ENCODE measurements at regions not wholly inside any gene's neighbourhood (a gene's known extent, or its start where the extent isn't known, plus 50 kb on each side); places are given as distances from the start of the nearest gene placed in this dataset.
"Not testable (repeated sequence)": the region's sequence is repeated elsewhere in the genome, so short reads cannot be mapped to it uniquely, and the experiment has no call there.

DNA sequence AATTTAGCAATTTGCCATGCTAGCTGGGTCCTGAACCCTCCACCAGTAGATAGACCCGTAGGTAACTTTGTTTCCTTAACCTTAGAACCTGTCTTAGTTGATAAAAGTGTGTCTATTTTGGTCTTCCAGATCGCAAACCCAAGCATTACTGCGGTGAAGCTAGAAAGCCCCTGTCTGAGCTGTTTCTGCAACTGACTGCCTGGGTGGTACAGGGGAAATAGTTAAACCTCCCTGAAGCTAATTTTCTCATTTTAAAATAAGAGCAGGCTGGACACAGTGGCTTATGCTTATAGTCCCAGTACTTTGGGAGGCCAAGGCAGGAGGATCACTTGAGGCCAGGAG, 67.9 kb upstream of the EPCAM start:
- TF ChIP-seq POLR2A (IDR thresholded peaks at IDR 0.05; ENCODE audit: low read depth, low read length), result no peak

DNA sequence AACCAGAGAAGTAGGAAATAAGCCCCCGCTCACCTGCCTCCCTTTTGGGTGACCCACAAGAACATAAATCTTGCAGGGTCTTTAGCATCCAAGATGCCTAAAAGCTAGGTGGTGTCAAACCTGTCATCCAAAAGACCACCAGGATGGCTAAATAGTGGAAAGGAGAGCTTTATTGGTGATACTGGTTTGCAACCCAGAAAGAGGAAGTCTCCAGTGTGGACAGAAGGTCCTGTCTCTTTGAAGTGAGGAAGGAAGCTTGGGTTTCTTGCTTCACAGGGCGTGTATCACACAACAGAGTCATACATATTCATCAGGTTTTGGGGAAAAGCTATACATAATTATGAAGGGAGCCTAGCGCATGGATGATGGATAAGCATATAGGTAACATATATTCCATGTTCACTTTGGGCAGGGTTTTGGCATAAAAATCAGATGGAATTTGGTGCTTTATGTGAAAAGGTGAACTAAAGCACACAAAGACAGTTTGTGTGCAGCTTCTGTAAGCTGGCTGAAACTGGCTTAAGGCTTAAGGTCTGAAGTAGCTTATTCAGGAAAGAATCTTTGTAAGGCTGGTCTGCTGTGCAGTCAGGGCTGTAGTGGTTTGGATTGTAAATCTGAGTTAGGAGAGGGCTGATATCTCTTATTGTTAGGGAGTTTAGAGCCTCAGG, 68.4 kb upstream of the EPCAM start:
- DNase-seq (ENCODE audit: insufficient read length, low spot score) (no peak), FAIRE-seq (no peak)
- TF ChIP-seq POLR2A (IDR thresholded peaks at IDR 0.05; ENCODE audit: low read depth, low read length), result no peak

More for the DNA sequence above, 67.9 kb upstream of the EPCAM start:
- FAIRE-seq (no peak), DNase-seq (ENCODE audit: insufficient read length, low spot score) (no peak)

DNA sequence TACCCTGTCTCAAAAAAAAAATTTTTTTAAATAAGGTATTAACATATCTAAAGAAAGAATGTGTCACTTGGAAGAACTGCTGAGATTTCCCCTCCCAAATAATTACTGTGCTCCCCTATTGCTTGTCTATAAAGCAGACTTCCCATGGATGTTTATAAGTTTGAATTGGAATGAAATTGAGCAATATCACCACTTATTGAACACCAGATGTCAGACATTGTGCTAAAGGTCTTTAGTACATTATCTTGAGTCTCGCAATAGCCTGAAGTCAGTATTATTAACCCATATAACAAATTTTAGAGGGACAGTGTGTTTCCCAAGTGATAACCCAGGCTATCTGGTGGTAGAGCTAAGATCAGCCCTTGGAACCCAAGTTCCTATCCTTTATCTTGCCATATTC, 69.0 kb upstream of the EPCAM start:
- FAIRE-seq, result no peak
- TF ChIP-seq POLR2A (IDR thresholded peaks at IDR 0.05; ENCODE audit: low read depth, low read length), result no peak
- no peak for DNase-seq (ENCODE audit: insufficient read length, low spot score)

DNA sequence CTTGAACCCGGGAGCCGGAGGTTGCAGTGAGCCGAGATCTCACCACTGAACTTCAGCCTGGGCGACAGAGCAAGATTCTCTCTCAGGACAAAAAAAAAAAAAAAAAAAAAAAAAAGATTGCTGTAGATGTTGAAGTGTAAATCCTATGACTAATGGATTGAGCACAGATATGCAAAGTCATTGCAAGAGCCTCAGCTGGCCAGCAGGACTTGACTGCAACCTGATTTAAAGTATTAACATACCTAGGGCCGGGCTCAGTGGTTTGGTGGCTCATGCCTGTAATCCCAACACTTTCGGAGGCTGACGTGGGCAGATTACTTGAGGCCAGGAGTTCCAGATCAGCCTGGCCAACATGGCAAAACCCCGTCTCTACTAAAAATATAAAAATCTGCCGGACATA, 69.6 kb upstream of the EPCAM start:
- no peak for TF ChIP-seq POLR2A (IDR thresholded peaks at IDR 0.05; ENCODE audit: low read depth, low read length)
- DNase-seq (ENCODE audit: insufficient read length, low spot score), result no peak
- no peak for FAIRE-seq

DNA sequence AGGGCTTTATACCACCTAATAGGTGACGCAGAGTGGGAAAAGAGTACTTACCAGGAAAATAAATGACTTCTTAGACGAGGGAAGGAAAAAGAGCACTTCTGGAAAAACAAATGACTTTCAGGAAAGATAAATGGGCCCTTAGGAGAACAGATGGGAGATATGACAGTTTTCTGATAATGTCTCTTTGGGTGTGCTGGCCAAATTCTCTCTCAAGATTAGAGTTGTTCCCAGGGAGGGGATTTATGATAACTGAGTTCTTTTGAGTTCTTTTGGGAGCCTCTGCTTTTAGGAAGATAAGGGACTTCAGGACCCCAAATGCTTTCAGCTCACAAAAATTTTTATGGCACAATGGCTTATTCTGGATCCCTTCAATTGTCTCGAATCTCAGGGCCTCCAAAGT, 70.3 kb upstream of the EPCAM start:
- FAIRE-seq (no peak), DNase-seq (ENCODE audit: insufficient read length, low spot score) (no peak)
- TF ChIP-seq POLR2A (IDR thresholded peaks at IDR 0.05; ENCODE audit: low read depth, low read length), result no peak

DNA sequence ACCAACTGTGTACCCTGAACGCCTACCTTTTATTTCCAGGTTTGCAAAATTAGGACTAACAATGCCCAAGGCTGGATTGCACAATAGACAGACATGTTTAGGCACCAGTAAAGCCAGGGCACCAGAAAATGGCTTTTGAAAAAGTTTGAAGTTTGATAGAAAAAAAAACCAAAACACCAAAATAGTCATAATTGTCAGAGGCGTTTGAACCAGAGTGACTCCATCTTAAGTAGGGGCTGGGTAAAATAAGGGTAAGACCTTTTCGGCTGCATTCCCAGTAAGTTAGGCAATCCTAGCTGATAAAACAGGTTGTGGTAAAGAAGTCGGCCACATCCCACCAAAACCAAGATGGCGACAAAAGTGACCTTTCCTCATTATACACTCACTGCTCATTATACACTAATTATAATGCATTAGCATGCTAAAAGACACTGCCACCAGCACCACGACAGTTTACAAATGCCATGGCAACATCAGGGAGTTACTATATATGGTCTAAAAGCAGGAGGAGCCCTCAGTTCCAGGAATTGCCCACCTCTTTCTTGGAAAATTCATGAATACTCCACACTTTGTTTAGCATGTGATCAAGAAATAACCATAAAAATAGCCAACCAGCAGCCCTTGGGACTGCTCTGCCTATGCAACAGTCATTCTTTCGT, 71.2 kb upstream of the EPCAM start:
- TF ChIP-seq POLR2A (IDR thresholded peaks at IDR 0.05; ENCODE audit: low read depth, low read length), result no peak

DNA sequence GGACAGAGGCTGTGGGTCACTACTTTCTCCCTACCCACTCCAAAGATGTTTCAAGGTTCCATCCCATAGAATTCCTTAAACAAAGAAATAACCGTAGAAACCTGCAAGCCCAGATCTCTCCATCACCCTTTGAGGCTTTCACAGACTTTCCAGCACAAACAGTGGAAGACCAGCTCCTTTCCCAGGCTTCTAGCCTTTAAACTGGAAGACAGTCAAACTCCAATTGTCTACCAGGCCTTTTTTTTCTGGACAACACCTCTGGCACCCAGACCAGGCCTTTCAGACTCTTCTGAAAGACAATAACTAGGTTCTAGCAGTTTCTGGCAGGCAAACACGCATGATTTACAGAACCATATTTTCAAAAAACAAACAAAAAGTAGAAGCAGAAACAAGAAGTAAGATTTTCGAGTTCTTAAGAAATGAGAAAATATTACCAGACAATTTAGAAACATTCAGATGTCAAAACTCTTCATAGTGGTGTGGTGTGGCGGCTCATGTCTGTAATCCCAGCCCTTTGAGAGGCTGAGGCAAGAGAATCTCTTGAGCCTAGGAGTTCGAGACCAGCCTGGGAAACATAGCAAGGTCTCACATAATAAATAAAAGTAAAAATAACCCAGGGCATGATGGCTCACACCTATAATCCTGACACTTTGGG, 73.0 kb upstream of the EPCAM start:
- TF ChIP-seq POLR2A (IDR thresholded peaks at IDR 0.05; ENCODE audit: low read depth, low read length), result no peak
- DNase-seq (ENCODE audit: insufficient read length, low spot score) (no peak), FAIRE-seq (no peak)

More for the DNA sequence above, 71.2 kb upstream of the EPCAM start:
- no peak for FAIRE-seq
- no peak for DNase-seq (ENCODE audit: insufficient read length, low spot score)

DNA sequence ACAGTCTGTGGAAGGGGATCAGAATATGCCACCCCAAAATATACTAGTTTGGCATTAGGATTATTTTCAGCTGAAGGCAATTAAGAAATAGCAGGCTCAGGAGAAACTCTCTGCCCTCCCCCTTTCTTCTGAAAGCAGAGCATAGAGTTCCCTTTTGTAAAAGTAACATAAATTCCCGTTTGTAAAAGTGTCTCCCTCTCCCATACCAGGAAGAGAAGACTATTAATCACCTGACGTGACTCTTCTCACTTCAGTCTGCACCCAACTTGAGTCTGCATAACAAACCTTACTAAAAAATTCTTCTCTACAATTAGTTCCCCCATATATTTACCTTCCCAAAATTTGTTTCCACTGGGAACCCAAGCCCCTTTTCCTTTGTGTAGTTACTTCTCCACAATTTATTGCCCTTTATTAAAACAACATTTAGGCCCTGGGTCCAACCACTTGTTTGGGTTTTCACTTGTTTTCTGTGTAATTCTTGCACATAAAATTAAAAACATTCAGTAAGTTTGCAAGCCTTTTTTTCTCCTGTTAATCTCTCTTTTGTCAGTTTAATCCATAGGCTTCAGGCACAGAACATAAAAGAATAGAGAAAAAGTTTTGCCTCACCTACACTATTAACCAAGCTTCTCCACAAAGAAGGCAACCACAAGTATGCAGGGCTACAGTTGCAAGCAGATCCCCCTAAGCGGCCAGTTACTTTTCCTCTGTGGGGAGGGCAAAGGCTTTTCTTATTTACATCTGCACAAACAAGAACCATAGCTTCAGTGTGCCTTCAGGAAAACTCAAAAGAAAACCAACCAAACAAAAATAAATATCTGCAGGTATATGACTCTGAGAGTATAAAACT, 73.8 kb upstream of the EPCAM start:
- DNase-seq (ENCODE audit: insufficient read length, low spot score) (no peak), FAIRE-seq (no peak)
- TF ChIP-seq POLR2A (IDR thresholded peaks at IDR 0.05; ENCODE audit: low read depth, low read length), result no peak

DNA sequence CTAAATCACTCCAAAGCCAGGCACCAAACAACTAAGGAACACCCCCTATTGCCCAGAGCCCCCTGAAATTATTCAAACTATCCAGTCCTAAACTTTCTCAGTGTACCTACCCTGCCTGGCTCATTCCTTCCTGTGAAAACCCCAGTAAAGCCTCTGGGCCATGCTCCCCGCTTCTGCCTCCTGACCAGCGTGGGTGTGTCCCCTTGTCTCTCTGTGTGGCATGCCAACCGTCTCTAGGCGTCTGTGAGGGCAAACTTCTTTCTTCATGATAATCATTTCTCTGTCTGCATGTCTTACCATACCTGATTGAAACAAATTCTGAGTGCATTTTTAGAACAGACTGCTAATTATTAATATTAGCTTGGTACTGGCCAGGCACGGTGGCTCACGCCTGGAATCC, 75.1 kb upstream of the EPCAM start:
- no peak for TF ChIP-seq POLR2A (IDR thresholded peaks at IDR 0.05; ENCODE audit: low read depth, low read length)
- FAIRE-seq (no peak), DNase-seq (ENCODE audit: insufficient read length, low spot score) (no peak)

DNA sequence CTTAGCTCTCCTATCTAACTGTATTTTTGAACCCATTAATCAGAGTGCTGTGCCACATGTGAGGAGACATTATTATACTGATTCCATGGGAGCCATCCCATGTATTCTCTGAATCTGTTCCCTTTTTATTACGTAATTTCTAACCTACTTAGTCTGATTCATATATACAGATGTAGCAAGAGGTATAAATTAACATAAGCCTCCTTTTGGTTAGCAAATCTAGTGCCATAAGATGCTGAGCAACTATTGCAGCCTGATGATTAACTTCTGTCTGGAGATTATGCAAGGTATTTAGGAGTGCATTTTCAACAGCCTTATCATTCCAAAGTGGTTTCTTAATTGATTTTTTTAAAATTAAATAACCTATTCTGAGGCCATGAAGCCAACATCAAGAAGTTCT, 80.2 kb upstream of the EPCAM start:
- FAIRE-seq (no peak), DNase-seq (ENCODE audit: insufficient read length, low spot score) (no peak)
- no peak for TF ChIP-seq POLR2A (IDR thresholded peaks at IDR 0.05; ENCODE audit: low read depth, low read length)

DNA sequence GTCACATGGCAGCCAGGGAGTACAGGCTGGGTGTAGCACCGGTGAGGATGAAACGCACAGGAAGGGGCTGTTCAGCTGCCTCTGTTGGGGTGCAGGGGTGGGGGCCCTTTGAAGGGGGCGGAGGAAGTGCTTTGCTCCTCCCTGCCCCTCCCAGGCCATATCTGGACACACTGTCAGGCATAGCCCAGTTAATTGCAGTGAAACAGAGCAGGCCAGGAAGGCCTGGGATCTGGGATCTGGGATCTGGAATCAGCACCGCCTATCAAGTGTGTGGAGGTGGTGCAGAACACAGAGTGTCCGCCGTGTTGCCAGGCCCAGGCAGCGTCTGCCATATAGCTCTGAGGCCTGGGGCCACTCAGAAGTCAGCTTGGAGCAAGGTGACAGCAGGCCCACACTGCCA, 85.5 kb upstream of the EPCAM start:
- no peak for TF ChIP-seq POLR2A (IDR thresholded peaks at IDR 0.05; ENCODE audit: low read depth, low read length)
- FAIRE-seq (no peak), DNase-seq (ENCODE audit: insufficient read length, low spot score) (no peak)

DNA sequence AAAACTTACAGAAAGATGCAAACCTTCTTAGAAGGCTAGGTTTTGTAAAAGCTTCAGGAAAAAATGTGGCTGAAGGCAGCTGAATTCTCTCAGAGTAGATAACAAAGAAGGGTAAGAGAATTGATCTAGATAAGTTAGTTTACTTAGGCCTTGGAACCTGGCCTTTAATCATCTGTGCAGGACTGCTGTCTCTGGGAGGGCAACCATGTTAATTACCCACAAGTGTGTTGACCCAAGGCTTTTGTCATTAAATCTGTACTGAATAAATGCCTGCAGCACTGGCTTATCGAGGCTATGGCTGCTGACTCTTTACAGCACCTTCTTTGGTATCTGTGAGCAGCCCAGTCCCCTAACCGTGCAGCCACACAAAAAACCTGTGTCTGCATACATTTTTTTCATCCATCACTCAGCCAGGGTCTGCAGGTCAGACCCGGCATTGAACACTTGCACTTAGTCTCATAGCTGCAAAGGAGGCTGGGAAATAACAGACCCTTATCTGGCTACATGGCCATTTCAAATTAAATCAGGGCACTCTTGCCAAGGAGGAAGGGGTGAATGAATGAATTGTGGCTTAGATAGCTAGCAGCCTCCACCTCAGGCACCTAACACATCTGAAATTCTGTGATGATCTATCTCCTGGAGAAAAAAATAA, 86.4 kb upstream of the EPCAM start:
- FAIRE-seq, result no peak
- TF ChIP-seq POLR2A (IDR thresholded peaks at IDR 0.05; ENCODE audit: low read depth, low read length), result no peak
- no peak for DNase-seq (ENCODE audit: insufficient read length, low spot score)

DNA sequence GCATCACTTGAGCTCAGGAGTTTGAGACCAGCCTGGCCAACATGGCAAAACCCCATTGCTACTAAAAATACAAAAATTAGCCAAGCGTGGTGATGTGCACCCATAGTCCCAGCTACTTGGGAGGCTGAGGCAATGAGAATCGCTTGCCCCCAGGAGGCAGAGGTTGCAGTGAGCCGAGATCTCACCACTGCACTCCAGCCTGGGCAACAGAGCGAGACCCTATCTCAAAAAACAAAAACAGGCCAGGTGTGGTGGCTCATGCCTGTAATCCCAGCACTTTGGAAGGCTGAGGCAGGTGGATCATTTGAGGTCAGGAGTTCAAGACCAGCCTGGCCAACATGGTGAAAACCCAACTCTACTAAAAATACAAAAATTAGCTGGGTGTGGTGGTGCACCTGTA, 89.6 kb upstream of the EPCAM start:
- DNase-seq (ENCODE audit: insufficient read length, low spot score); FAIRE-seq: not testable (repeated sequence)

DNA sequence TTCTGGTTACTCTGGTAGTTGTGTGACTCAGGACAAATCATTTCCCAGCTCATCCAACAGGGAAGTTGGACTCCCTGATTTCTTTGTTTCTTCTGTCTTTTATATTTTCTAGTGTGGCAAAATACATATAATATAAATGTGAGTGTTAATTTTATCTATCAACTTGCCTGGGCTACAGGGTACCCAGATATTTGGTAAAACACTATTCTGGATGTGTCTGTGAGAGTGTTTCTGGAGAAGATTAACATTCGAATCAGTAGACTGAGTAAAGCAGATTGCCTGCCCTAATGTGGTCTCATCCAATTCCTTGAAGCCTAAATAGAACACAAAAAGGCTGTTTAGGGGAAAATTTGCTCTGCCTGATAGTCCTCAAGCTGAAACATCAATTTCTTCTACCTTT, 91.1 kb upstream of the EPCAM start:
- no peak for TF ChIP-seq POLR2A (IDR thresholded peaks at IDR 0.05; ENCODE audit: low read depth, low read length)
- DNase-seq (ENCODE audit: insufficient read length, low spot score), result no peak
- no peak for FAIRE-seq

Measured in H54 (cell line).